CD14-positive monocyte (primary cell): ENCODE measurements at regions not wholly inside any gene's neighbourhood (a gene's known extent, or its start where the extent isn't known, plus 50 kb on each side); places are given as distances from the start of the nearest gene placed in this dataset.

ENCODE experiments used
- DNase-seq, 3 donors: peaks; one replicate each; pipeline ENCODE4 v3.0.0-alpha.2; 2011 to 2022
- H2AFZ ChIP-seq: 2 replicates; pipeline ENCODE4 v1.6.0; 2012; ENCODE audit warnings: mild to moderate bottlenecking, low read depth, low read length, inconsistent platforms; ENCODE audit not compliant: insufficient read depth, poor library complexity, severe bottlenecking
- H3K27ac ChIP-seq, 2 donors: 1 replicate in 1 of 2; 2 replicates in 1 of 2; pipeline ENCODE4 v1.5.1; 2012 to 2013; ENCODE audit warnings: low read length in 2 of 2, control low read depth in 1 of 2, inconsistent platforms in 1 of 2, low read depth in 1 of 2, mild to moderate bottlenecking in 1 of 2
- H3K27me3 ChIP-seq, 2 donors: one replicate each; pipeline versions ENCODE4 v1.6.0 to v1.6.1; 2011 to 2013; ENCODE audit warnings: low read length in 2 of 2; ENCODE audit not compliant: control insufficient read depth in 2 of 2, insufficient read depth in 2 of 2
- H3K36me3 ChIP-seq, 2 donors: replicated peaks in 1 of 2; 1 replicate in 1 of 2; 2 replicates in 1 of 2; pipeline versions ENCODE4 v1.5.1 to v1.6.1; 2012 to 2013; ENCODE audit warnings: low read length in 2 of 2, control low read depth in 1 of 2, inconsistent platforms in 1 of 2, mild to moderate bottlenecking in 1 of 2; ENCODE audit not compliant: insufficient read depth in 2 of 2, control insufficient read depth in 1 of 2
- H3K4me1 ChIP-seq, 2 donors: 1 replicate in 1 of 2; 2 replicates in 1 of 2; pipeline versions ENCODE4 v1.5.1 to v1.6.1; 2012 to 2013; ENCODE audit warnings: low read length in 2 of 2, control low read depth in 1 of 2, inconsistent platforms in 1 of 2, mild to moderate bottlenecking in 1 of 2, moderate library complexity in 1 of 2; ENCODE audit not compliant: insufficient read depth in 2 of 2, control insufficient read depth in 1 of 2
- H3K4me2 ChIP-seq: replicated peaks from 2 replicates; pipeline ENCODE3; 2012; ENCODE audit warnings: low read length, moderate library complexity, mild to moderate bottlenecking; ENCODE audit not compliant: poor library complexity, severe bottlenecking; ENCODE audit errors: extremely low read depth
- H3K4me3 ChIP-seq, 3 experiments: fragments of 200-600 bp in 1 of 3; sonication (generic) in 1 of 3; replicated peaks in 1 of 3; 1 replicate in 2 of 3; 2 replicates in 1 of 3; pipeline ENCODE4 v1.5.1; 2011 to 2013; ENCODE audit warnings: low read length in 3 of 3, mild to moderate bottlenecking in 3 of 3, control low read depth in 2 of 3, low read depth in 2 of 3, inconsistent platforms in 1 of 3, moderate library complexity in 1 of 3
- H3K79me2 ChIP-seq: 2 replicates; pipeline ENCODE4 v1.6.0; 2012; ENCODE audit warnings: mild to moderate bottlenecking, control low read depth, inconsistent platforms, low read length, moderate library complexity; ENCODE audit not compliant: insufficient read depth
- H3K9ac ChIP-seq: 2 replicates; pipeline ENCODE4 v1.6.0; 2017; ENCODE audit warnings: low read length, mild to moderate bottlenecking; ENCODE audit not compliant: insufficient read depth, poor library complexity, severe bottlenecking
- H3K9me3 ChIP-seq, 2 donors: replicated peaks in 1 of 2; 1 replicate in 1 of 2; 2 replicates in 1 of 2; pipeline versions ENCODE4 v1.5.1 to v1.6.1; 2012 to 2013; ENCODE audit warnings: low read length in 2 of 2, control low read depth in 1 of 2; ENCODE audit not compliant: control insufficient read depth in 1 of 2, insufficient read depth in 1 of 2
- H4K20me1 ChIP-seq: 2 replicates; pipeline ENCODE4 v1.6.0; 2012; ENCODE audit warnings: mild to moderate bottlenecking, low read length, control low read depth, moderate library complexity; ENCODE audit not compliant: insufficient read depth
- H3K27ac Mint-ChIP-seq, 7 donors: one replicate each; pipeline ENCODE4 v1.8.0; 2020; ENCODE audit warnings: mild to moderate bottlenecking in 7 of 7, mixed read lengths in 7 of 7, moderate library complexity in 6 of 7, inconsistent platforms in 2 of 7
- H3K27me3 Mint-ChIP-seq, 3 donors: one replicate each; pipeline ENCODE4 v1.8.0; 2021 to 2022; ENCODE audit warnings: low read depth in 3 of 3, mild to moderate bottlenecking in 3 of 3, mixed read lengths in 3 of 3, moderate library complexity in 3 of 3, inconsistent platforms in 1 of 3
- H3K36me3 Mint-ChIP-seq, 2 donors: one replicate each; pipeline ENCODE4 v1.8.0; 2020; ENCODE audit warnings: mixed read lengths in 2 of 2, inconsistent platforms in 1 of 2, mild to moderate bottlenecking in 1 of 2
- H3K4me1 Mint-ChIP-seq: one replicate; pipeline ENCODE4 v1.8.0; 2020; ENCODE audit warnings: mild to moderate bottlenecking, mixed read lengths
- H3K4me3 Mint-ChIP-seq, 2 donors: one replicate each; pipeline ENCODE4 v1.8.0; 2020; ENCODE audit warnings: mild to moderate bottlenecking in 2 of 2, mixed read lengths in 2 of 2, moderate library complexity in 1 of 2
- H3K9me3 Mint-ChIP-seq, 7 donors: one replicate each; pipeline ENCODE4 v1.8.0; 2020 to 2022; ENCODE audit warnings: mixed read lengths in 7 of 7, mild to moderate bottlenecking in 6 of 7, moderate library complexity in 6 of 7, inconsistent platforms in 2 of 7
- CTCF ChIP-seq: fragments of 200-600 bp; IDR thresholded peaks from one replicate; pipeline ENCODE4 v1.8.0; 2022; ENCODE audit warnings: antibody characterized with exemption, mild to moderate bottlenecking
- WGBS: methylation state at CpG from one replicate; pipeline ENCODE4 v1.1.5; 2013; ENCODE audit warnings: missing lambda C conversion rate; ENCODE audit not compliant: insufficient coverage; 5-methylcytosine and 5-hydroxymethylcytosine counted together
- intact Hi-C, 2 donors: fragments of 100-400 bp; cut with micrococcal nuclease; formaldehyde crosslinking; loops; one replicate each; pipeline versions ENCODE4 v1.15.0 to v1.15.1; 2023

- H3K9me3 Mint-ChIP-seq: peaks cover 0 to 2% (median 0%) of the 10 kb centered on the region in 7 donors
- Histone ChIP-seq H2AFZ (no peak overlapping the region), H3K27ac (no peak overlapping the region), H3K27me3 (no peaks in the 10 kb centered on the region), H3K9ac (no peak overlapping the region), H3K4me3 (no peak overlapping the region), H3K4me1 (no peaks in the 10 kb centered on the region), H3K4me2 (no peak overlapping the region), H4K20me1 (no peaks in the 10 kb centered on the region), H3K36me3 (no peaks in the 10 kb centered on the region), H3K9me3 (no peaks in the 10 kb centered on the region), H3K79me2 (no peaks in the 10 kb centered on the region)
- intact Hi-C loops: no loop called here
- no peaks in the 10 kb centered on the region for H3K36me3 Mint-ChIP-seq
- no peak for TF ChIP-seq CTCF
- no peak overlapping the region for H3K27ac Mint-ChIP-seq
- no peaks in the 10 kb centered on the region for H3K27me3 Mint-ChIP-seq
- no peak overlapping the region for H3K4me3 Mint-ChIP-seq
- no peaks in the 10 kb centered on the region for H3K4me1 Mint-ChIP-seq
- DNase-seq: no peak
- no CpG with 5 or more reads among the region's 2 CpGs for WGBS
Observed at GRCh38 chr9:29958469-29958868, 2385.2 kb upstream of the C9orf72 start.

- Histone ChIP-seq H3K4me3 (no peak overlapping the region), H3K4me1 (no peaks in the 10 kb centered on the region), H4K20me1 (no peaks in the 10 kb centered on the region), H2AFZ (no peak overlapping the region), H3K36me3 (no peaks in the 10 kb centered on the region), H3K79me2 (no peaks in the 10 kb centered on the region), H3K9me3 (peaks cover 0 to 7% of the 10 kb centered on the region in 2 donors), H3K27me3 (no peaks in the 10 kb centered on the region), H3K27ac (no peak overlapping the region), H3K9ac (no peak overlapping the region), H3K4me2 (no peak overlapping the region)
- no peak overlapping the region for H3K27ac Mint-ChIP-seq
- peaks cover 0 to 10% (median 1%) of the 10 kb centered on the region in 7 donors for H3K9me3 Mint-ChIP-seq
- H3K36me3 Mint-ChIP-seq: no peaks in the 10 kb centered on the region
- no CpG with 5 or more reads among the region's 6 CpGs for WGBS
- intact Hi-C loops: no loop called here
- H3K4me1 Mint-ChIP-seq: no peaks in the 10 kb centered on the region
- no peak for TF ChIP-seq CTCF
- H3K27me3 Mint-ChIP-seq: no peaks in the 10 kb centered on the region
- no peak for DNase-seq
- H3K4me3 Mint-ChIP-seq: peak overlapping the region in 1 of 2 donors; percentile 20
Observed at GRCh38 chr9:29965834-29966233, 2392.6 kb upstream of the C9orf72 start.
